Activated T-cell treated with anti-CD3 and anti-CD28 coated beads for 48 hours (primary cell): ENCODE measurements at regions not wholly inside any gene's neighbourhood (a gene's known extent, or its start where the extent isn't known, plus 50 kb on each side); places are given as distances from the start of the nearest gene placed in this dataset.

ENCODE experiments used
- DNase-seq: peaks from one replicate; pipeline ENCODE4 v3.0.0-alpha.2; 2020; ENCODE audit warnings: low read depth

DNA sequence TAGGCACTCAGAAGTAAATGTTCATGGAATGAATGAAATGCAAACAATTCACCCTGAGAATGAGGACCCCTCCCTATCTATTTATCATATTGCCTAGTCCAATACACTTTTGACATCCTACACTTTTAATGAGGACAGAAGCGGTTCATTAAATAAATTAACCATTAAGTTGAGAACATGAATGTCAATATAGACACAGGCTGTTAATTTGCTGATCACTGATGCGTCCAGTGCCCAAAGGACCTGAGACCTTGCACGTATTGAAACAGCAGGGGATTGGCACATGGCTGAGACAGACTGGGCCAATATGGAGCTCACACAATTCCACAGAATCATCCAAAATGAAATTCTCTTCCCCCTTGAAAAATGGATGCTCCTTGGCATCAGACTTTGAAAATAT, 430.0 kb downstream of the SLC4A3 start:
- no peak for DNase-seq

DNA sequence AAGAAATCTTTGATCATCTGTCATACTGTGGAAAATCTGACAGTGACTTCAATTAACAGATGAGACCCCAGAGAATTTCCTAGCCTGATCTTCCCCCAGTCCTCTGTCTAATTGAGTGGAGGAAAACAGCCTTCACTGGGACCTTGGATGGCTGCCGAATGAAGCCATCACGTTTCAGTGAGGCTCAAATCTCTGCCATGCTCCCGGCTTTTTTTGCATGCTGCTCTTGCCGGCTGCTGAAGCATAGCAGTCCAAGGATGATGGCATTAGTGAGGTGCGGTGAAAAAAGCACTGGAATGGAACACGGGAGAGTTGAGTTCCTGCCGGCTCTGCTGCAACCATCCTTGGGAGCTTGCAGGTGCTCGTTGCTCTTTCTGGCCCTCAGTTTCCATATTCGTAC, 430.5 kb downstream of the SLC4A3 start:
- no peak for DNase-seq

DNA sequence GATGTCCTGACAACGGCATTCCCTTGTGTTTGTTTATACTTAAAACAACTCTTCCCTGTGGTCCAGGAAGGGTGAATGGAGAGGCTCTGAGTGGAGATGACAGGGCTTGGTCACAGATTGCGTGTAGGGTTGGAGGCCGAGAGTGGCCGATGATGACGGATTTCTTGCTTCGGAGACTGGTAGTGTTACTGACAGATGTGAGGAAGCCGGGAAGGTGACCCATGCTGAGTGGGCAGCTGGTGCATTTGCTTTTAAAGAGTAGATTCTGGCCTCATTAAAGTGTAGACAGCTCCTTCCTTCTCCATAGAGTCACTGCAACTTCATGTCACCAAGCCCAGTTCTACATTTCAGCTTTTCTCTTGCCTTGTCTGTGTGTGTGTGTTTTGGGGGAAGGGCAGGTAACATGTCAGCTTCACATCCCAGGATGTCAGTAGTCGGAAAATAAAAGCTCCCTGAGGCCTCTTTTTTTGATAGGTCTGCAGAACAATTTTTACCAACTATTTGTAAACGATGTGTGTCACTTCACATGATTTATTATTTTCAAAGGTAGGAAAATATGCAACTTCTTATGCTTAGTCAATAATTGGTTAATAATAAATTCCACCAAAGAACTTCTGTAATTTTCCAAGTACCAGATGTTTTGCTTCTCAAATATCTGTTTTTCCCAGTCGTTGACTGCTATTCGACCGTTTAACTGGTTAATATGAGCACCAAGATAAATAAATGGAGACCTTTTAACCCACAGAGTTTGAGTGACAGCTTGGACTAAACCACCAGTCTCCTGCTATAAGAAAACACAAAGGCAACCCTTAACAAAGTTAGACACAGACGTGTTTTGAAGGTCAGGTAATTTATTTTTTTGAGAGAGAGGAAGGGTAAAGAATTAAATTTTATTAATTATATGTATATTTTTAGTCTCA, 436.9 kb downstream of the SLC4A3 start:
- DNase-seq, result no peak

DNA sequence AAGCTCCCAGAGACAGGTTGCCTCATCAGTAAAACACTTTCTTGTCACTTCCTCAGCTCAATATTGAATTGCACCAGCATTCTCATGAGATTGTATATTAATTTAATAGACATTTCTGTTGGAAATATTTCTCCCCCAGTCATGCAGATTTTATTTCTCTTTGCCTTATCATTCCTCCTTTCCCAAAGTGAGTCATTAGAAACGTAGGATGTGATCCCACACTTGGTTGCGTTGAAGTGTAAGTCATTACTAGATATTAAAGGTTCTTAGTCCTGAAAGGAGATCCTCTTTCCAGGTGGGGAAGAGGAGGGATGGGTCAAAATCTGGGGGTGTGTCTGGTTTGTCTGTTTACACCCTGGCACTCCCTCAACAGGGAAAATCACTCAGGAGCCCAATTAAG, 438.2 kb downstream of the SLC4A3 start:
- DNase-seq, result no peak

DNA sequence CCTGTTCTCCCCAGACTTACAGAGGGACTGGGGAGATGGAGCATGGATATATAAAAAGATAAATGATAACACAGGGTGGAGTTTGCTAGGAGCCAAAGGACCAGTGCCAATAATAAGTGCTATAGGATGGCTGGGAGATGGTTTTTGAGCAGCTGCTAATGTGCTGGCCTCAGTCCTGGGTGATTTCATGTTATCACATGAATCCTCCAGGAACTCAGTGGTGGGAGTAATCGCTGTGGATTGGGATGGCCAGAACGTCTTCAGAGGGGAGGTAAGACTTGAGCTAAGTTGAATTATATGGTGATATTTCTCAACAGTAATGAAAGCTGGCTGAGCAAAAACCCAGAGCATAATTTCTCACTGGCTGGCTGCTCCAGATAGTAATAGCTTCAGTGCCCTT, 441.4 kb downstream of the SLC4A3 start:
- no peak for DNase-seq

DNA sequence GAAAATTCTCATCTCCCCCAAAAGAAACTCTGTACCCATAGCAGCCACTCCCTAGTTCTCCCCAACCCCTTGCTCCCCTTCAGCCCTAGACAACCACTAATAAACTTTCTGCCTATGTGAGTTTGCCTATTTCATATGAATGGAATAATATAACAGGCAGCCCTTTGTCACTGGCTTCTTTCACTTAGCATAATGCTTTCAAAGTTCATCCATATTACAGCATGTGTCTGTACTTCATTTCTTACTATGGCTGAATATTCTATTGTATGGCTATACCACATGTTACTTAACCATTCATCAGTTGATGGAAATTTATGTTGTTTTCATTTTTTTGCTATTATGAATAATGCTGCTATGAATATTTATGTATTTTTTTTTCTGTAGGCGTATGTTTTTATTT, 442.9 kb downstream of the SLC4A3 start:
- DNase-seq, result no peak

DNA sequence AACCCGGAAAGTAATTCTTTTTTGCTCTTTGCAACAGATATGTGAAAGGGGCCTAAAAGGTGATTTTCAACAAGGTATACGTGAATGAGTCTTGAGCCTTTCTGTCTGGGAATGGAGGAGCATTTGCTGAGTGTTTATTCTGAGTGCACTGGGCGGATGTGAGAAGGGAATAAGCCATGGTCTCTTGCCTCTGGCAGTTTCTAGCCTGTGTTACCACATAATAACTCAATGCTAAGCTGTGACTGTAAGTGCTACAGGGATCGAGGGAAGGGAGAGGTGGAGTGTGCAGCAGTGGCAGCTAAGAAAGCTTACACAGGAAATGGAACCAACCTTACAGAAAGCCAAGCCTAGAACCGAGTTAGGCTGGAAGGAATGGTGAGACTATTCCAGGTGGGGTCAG, 444.3 kb downstream of the SLC4A3 start:
- no peak for DNase-seq

DNA sequence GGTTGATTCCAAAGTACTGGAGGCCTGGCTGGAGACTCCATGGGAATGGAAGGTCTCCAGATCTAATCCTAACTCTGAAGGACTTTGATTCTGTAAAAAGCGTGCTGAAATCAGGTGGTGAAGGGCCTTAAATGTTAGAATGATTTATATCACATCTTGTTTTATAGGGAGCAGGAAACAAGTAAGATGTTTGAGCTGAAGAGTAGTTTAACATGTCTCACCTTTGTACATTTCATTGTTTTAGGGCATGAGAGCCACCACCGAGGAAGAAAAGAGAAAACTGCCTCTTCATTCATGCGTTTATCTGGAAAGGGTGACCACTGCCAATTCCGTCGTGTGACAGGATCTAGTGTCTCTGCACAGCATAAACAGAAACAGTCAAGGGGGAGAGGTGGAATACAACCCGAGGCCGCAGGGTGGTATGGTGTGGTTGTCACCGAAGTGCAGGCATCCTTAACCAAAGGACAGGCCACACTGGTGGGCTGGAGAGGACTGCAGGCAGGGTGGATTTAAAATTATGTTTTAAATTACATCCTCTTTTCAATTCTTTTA, 445.3 kb downstream of the SLC4A3 start:
- DNase-seq, result no peak

DNA sequence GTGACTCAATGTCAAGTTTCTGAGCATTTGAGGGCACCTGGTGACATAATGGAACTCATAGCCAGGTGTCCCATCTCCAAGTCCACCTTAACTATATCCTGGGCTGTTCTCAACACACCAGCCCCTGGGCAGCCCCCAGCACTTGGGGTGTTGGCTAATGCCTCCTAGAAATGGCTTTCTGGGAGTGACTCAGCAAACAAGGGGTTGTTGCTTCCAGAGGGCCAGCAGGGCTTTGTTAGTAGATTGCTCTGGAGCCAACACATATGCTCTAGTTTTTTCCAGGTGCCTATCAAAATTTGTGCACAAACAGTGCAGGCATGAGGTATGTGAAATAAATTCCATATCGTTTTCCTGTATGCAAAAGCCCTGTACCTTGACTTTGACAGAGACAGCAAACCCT, 448.4 kb downstream of the SLC4A3 start:
- no peak for DNase-seq

DNA sequence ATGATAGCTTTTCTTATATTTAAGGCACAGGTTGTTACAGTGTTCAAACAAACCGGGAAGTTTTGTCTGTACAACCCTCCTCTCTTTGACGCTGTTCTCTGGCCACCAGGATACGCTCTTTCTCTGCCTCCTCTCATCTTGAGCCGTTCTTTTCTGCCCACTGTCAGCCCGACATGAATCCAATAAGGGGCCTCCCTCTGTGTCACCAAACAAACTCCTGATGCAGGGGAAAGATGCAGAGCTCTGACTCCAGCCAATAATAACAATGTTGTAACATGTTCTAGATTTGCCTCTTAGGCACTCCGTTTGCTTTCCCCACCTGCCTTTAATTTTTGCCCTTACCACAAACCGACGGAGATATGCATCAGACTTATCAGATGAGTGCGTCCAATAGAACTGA, 449.3 kb downstream of the SLC4A3 start:
- DNase-seq, result no peak

DNA sequence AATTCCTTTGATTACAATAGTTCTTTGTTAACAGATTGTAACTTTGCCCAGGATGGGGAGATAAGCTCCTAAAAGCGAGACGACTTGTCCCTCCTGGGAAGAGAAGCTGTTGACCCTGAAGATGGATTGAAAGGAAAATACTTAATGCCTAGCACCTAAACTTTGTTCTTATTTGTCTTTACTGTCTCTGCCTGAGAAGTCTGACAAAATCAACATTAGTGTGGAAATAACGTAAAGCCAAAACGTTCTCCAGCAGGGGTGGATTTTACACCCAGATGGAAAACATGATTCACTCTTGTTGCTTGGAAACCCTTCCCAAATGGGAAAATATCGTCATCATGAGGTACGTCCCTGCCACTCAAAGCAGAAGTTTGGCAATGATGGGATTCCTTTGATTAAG, 450.1 kb downstream of the SLC4A3 start:
- DNase-seq, result no peak

DNA sequence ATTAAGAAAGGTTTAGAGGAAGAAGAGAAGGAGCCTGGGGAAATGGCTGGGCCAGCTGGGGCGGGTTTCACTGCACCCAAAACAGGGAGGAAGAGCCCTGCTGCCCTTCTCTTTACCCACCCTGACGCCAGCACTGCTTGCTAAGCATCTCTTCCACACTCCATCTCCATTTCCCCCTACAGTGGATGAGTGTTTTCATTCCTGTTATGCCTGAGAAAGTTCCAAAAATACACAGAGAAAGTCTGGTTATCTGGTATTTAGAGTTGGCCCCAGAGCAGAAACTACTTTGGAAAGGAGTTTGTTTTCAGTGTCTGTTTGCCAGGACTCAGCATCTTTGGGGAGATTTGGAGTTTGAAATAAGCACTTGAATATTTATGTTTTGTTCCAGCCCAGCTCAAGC, 451.0 kb downstream of the SLC4A3 start:
- DNase-seq, result no peak

DNA sequence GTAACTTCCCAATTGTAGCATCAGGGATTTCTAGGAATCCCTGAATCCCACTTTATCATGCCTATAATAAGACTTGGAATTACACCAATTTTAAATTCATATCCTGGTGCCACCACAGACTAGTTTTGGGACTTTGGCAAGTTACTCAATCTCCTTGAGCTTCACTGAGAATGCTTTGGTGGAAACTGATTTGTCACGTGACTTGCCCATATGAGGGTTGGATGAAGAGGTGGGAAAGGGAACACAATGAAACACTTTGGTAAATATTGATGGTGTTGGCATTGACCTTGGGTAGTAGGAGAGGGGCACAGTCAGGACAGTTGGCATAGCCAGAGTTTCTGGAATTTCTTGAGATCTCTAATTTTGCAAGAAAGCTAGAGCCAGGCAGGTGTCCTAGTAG, 452.2 kb downstream of the SLC4A3 start:
- DNase-seq, result no peak

DNA sequence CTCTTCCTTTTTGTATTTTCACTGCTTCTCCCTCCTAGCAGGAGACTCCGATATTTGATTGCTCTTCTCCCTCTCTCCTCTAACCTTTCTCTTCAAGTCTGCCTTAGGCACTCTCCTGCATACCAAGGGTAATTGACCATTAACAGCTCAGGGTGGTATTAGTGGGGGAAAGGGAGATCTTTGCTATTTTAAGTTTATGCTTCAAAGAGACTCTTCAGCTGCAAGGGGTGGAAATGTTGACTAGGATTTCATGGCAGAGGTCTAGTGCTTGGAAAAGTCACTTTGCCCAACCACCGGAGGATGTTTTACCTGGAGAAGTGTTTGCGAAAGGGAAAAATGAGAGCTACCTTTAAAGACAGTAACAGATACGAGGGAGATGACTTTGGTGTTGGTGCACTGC, 453.7 kb downstream of the SLC4A3 start:
- DNase-seq, result no peak

DNA sequence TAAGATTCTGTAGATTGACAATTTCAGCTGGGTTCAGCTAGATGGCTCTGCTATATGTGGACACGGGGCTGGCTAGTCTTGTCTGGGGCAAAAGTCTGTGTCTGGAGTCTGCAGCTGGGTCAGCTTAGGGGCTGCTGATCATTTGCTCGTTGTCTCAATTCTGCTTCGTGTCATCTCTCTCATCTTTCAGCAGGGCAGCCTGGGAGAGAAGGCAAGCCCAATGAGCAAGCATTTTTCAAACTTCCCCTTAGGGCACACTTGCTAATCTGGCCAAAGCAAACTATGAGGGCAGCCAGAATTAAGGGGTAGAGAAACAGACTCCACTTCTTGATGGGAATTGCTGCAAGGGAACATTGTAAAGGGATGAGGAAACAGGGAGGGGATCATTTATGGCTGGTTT, 462.6 kb downstream of the SLC4A3 start:
- DNase-seq, result no peak

DNA sequence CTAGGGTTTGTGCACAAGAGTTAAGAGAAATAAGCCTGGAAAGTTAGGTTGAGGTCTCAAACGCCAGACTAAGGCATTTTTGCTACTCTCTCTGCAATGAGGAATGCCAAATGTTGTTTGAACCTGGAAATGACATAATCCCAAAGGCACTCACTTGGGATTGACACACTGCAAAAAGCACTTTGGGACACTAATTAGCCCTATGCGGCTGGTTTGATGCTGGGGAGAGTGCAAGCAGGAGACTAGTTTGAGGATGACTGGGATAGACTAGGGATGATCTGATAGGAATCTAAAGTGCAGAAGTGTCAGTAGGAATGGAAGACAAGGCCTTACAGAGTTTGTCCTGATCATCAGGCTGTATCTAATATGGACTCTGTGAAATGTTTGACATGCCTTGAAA, 469.0 kb downstream of the SLC4A3 start:
- DNase-seq, result no peak

DNA sequence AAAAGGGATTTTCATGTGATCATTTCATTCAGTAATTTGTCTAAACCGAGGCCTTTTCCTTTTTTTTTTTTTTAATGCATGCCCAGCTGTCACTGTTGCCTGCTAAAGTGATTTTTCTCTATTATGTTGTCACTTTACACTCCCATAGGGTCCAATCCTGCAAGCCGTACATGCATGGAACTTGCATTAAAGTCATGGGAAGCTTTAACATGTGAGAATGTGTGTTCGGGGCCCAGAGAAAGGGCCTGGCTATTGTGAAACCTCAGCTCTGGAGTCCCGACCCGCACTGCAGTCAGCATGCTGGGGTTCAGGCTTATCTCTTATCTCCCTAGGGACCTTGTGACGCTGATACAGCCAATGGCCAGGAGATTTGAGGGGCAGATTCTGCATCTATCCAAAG, 474.6 kb downstream of the SLC4A3 start:
- DNase-seq, result no peak

DNA sequence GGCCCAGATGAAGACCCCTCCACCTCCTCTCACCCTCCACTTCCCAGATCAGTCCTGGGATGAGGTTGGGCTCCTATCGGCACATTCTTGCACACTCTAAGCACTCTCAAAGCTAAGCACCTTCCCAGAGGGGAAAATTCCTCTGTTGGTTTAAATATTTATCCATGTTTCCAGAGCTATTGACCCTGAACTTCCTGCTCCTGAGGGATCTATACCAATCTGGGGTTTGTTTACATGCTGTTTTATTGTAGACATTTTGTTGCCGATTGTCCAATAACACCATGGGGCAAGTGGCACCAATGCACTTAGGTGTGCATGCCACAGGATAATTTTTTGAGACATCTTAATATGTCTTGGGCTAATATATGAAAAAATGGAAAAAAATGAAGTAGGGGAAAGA, 476.2 kb downstream of the SLC4A3 start:
- DNase-seq, result no peak

DNA sequence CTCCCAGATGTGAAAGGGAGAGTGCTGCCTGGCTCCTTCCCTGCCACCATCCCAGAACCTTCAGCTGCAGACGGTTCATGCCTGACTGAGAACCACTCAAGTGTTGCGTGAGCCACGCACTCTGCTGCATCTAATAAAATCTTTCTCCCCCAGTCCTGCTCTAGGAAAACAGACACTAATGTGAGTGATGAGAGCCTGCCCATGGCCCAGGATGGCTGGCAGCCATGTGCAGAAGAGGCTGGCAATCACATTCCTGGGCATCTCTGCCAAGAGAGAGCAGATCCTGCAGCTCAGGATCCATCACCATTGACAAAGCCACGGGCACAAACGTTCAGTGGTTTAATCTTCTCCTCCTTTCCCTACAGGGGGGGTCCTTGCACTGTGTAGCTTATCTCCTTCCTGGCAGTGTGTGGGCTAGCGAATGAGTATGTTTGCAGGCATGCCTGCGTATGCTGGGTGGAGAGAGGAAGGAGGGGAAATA, 477.5 kb downstream of the SLC4A3 start:
- DNase-seq, result no peak

DNA sequence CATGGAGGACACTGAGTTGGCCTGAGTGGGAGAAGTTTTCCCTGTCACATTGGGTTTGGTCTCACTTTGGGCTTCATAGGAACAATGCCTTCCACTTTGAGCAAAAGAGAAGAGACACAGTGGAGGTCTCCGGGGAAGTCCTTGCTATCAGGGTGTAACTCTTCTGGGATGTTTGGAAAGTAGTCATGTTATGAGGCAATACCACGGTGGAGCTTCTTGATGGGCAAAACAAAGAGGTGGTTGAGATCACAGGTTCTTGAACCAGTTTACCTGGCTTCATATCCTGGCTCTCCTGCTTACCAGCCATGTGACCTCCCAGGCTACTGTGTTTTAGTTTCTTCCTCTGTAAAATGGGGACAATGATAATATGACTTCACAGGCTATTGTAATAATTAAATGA, 478.6 kb downstream of the SLC4A3 start:
- DNase-seq, result no peak

DNA sequence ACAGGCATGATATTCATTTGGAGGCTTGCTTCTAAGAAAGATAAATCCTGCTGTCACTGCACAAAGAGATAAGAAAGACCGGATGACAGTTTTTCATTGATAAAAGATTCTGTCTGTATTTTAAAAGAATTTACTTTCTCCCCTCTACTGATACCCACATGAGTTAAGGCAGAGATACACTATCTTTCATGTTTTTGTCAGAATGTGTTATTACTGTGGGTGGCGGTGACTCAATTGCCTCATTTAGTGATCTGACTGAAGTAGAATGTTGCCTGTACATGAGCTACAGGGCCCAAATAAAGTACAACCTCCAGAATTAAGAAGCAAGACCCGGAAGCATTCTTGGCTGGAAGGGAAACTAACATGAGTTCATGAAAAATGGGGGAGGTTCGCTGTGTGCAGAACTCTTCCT, 480.0 kb downstream of the SLC4A3 start:
- no peak for DNase-seq

DNA sequence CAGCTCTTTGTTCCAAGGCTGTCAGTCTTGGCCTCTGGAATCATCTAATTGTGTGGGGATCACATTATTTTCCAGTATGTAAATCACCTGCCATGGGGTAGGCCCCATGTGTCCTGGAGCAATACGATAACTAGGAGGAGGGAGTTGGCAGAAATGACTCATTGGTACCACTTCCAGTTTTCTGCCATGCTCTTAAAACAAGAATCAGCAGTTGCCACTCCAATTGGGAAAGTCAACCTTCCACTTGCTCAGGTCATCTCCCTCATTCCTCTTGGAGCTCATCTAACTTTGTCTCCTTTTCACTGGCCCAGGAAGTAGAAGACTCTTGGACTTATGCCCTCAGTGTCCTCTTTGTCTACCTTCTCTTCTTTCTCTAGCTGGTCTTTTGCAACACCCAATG, 487.0 kb downstream of the SLC4A3 start:
- DNase-seq, result no peak

DNA sequence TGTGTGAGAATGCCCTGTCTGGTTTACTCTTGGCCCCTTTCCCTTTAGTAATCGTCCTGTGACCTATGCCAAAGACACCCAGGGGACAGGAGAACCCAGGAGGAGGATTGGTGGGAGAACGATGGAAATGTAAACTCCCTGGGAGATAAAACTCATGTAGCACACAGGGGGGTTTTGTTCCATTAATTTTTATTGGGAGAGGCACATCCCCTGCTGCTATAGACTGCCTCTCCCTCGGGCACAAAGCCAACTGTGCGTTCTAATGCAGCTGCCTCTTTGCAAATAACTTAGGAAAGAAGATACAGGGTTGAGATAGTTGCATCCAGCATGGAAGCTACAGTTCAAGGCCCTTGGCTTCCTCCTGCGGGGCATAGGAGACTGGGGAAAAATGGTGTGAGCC, 489.6 kb downstream of the SLC4A3 start:
- no peak for DNase-seq

DNA sequence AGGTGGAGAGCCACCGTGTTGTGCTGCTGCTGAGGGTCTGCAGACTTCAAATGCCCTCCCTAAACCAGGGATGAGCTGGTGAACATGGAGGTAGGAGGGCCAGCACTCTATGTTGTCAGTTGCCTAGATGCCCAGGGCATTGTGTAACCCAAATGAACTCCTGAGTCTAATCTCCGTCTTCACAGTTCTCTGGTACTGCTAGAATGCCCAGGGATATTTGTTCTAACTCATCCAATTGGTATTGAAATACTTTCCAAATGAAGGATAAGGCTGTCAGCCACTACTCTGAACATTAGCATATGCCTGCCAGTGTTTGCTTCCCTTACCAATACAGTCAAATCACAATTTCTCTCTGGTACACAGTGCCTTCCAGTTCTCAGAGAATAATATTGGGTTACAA, 492.6 kb downstream of the SLC4A3 start:
- no peak for DNase-seq
